ENCODE measurements at regions not wholly inside any gene's neighbourhood (a gene's known extent, or its start where the extent isn't known, plus 50 kb on each side); places are given as distances from the start of the nearest gene placed in this dataset.

DNA sequence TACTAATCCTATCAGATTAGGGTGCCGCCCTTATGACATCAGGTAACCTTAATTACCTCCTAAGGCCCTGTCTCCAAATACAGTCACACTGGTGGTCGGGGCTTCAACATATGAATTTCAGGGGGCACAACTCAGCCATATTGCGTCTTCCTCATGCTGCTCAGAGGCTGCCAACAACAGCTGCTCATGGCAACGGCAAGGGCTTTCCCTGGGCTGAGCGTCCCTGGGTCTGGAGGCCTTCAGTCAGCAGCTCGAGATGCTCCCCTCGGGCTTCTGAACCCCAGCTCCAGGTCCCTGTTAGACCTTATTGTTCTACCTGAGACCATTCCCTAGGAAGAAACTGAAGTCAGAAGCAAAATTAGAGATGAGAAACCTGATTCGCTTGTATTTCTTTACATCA, 157.2 kb downstream of the TMEM132E start:
- H3K9ac ChIP-seq (ENCODE audit: low read depth in 1 of 2, low read length in 2 of 2) = no peak overlapping the region
- TF ChIP-seq TAF1 (conservative IDR thresholded peaks at IDR 0.05) (no peak), RXRA (IDR thresholded peaks at IDR 0.05) (no peak), RAD21 (IDR thresholded peaks at IDR 0.05) (no peak), YY1 (IDR thresholded peaks at IDR 0.05) (no peak), FOXA1 (IDR thresholded peaks at IDR 0.05) (no peak), EGR1 (IDR thresholded peaks at IDR 0.05; ENCODE audit: low read depth in 2 of 2) (no peak), SP1 (IDR thresholded peaks at IDR 0.05) (no peak), HNF4G (IDR thresholded peaks at IDR 0.05) (no peak), GABPA (IDR thresholded peaks at IDR 0.05 in 1 of 2, conservative IDR thresholded peaks at IDR 0.05 in 1 of 2) (no peak), HNF4A (conservative IDR thresholded peaks at IDR 0.05) (no peak)
- TF ChIP-seq, protein P1, sequence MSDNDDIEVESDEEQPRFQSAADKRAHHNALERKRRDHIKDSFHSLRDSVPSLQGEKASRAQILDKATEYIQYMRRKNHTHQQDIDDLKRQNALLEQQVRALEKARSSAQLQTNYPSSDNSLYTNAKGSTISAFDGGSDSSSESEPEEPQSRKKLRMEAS (IDR thresholded peaks at IDR 0.05) = no peak
- TF ChIP-seq, protein P2, sequence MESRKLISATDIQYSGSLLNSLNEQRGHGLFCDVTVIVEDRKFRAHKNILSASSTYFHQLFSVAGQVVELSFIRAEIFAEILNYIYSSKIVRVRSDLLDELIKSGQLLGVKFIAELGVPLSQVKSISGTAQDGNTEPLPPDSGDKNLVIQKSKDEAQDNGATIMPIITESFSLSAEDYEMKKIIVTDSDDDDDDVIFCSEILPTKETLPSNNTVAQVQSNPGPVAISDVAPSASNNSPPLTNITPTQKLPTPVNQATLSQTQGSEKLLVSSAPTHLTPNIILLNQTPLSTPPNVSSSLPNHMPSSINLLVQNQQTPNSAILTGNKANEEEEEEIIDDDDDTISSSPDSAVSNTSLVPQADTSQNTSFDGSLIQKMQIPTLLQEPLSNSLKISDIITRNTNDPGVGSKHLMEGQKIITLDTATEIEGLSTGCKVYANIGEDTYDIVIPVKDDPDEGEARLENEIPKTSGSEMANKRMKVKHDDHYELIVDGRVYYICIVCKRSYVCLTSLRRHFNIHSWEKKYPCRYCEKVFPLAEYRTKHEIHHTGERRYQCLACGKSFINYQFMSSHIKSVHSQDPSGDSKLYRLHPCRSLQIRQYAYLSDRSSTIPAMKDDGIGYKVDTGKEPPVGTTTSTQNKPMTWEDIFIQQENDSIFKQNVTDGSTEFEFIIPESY (IDR thresholded peaks at IDR 0.05) = no peak
- 61% methylated on average over 8 of the region's 8 CpGs for WGBS
- H3K4me3 ChIP-seq (ENCODE audit: low read depth in 1 of 3, low read length in 3 of 3) = no peak overlapping the region
- no peaks in the 10 kb centered on the region for H3K36me3 ChIP-seq (ENCODE audit: control insufficient read depth in 4 of 4, insufficient read depth in 3 of 4, low read depth in 1 of 4, low read length in 3 of 4)
- DNase-seq (ENCODE audit: low spot score) = no peak
- H3K9me3 ChIP-seq (ENCODE audit: control insufficient read depth in 4 of 4, low read length in 3 of 4) = peaks cover 0 to 1% (median 0%) of the 10 kb centered on the region in 4 donors
- no peaks in the 10 kb centered on the region for H3K27me3 ChIP-seq (ENCODE audit: control insufficient read depth in 4 of 4, insufficient read depth in 4 of 4, low read length in 3 of 4)
- H3K27ac ChIP-seq (ENCODE audit: low read depth in 1 of 2, low read length in 2 of 2) = no peak overlapping the region
- H3K4me1 ChIP-seq (ENCODE audit: control insufficient read depth in 4 of 4, insufficient read depth in 4 of 4, low read length in 3 of 4) = no peaks in the 10 kb centered on the region

DNA sequence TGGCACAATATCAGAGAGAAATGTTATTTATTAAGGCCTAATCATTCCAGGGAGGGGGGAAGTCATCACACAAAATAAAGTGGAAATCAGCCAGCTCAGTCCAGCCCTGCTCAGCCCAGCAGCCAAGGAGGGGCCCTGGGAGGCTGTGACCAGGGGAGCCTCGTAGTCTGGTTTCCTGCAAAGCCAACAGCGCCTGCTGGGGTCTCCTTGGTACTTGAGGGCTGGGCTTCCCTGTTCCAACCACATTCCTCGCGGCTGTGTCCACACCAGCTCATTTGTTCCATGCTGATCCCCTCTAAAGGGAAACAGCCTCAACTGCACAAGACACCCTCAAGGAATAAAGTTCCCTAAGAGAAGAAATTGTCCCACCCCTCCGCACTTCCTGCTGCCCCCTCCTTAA, 154.0 kb downstream of the TMEM132E start:
- no peaks in the 10 kb centered on the region for H3K4me1 ChIP-seq (ENCODE audit: control insufficient read depth in 4 of 4, insufficient read depth in 4 of 4, low read length in 3 of 4)
- H3K36me3 ChIP-seq (ENCODE audit: control insufficient read depth in 4 of 4, insufficient read depth in 3 of 4, low read depth in 1 of 4, low read length in 3 of 4) = no peaks in the 10 kb centered on the region
- no peak overlapping the region for H3K4me3 ChIP-seq (ENCODE audit: low read depth in 1 of 3, low read length in 3 of 3)
- H3K27ac ChIP-seq (ENCODE audit: low read depth in 1 of 2, low read length in 2 of 2) = no peak overlapping the region
- WGBS = 49% methylated on average over 5 of the region's 5 CpGs
- H3K9me3 ChIP-seq (ENCODE audit: control insufficient read depth in 4 of 4, low read length in 3 of 4) = peaks cover 0 to 3% (median 0%) of the 10 kb centered on the region in 4 donors
- no peak for TF ChIP-seq GABPA (IDR thresholded peaks at IDR 0.05 in 1 of 2, conservative IDR thresholded peaks at IDR 0.05 in 1 of 2)
- TF ChIP-seq, protein P2 (IDR thresholded peaks at IDR 0.05) = no peak
- no peak for TF ChIP-seq YY1 (IDR thresholded peaks at IDR 0.05)
- no peak for TF ChIP-seq HNF4A (conservative IDR thresholded peaks at IDR 0.05)
- TF ChIP-seq, protein P1 (IDR thresholded peaks at IDR 0.05) = no peak
- TF ChIP-seq RAD21 (IDR thresholded peaks at IDR 0.05) = no peak
- TF ChIP-seq, protein P3, sequence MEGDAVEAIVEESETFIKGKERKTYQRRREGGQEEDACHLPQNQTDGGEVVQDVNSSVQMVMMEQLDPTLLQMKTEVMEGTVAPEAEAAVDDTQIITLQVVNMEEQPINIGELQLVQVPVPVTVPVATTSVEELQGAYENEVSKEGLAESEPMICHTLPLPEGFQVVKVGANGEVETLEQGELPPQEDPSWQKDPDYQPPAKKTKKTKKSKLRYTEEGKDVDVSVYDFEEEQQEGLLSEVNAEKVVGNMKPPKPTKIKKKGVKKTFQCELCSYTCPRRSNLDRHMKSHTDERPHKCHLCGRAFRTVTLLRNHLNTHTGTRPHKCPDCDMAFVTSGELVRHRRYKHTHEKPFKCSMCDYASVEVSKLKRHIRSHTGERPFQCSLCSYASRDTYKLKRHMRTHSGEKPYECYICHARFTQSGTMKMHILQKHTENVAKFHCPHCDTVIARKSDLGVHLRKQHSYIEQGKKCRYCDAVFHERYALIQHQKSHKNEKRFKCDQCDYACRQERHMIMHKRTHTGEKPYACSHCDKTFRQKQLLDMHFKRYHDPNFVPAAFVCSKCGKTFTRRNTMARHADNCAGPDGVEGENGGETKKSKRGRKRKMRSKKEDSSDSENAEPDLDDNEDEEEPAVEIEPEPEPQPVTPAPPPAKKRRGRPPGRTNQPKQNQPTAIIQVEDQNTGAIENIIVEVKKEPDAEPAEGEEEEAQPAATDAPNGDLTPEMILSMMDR (IDR thresholded peaks at IDR 0.05; ENCODE audit: low read depth, low read length, missing input control) = no peak
- TF ChIP-seq NR2F2 (IDR thresholded peaks at IDR 0.05) = no peak
- DNase-seq (ENCODE audit: low spot score) = no peak
- no peak overlapping the region for H3K9ac ChIP-seq (ENCODE audit: low read depth in 1 of 2, low read length in 2 of 2)
- H3K27me3 ChIP-seq (ENCODE audit: control insufficient read depth in 4 of 4, insufficient read depth in 4 of 4, low read length in 3 of 4) = no peaks in the 10 kb centered on the region
